Colonic mucosa (tissue), 4 donors: ENCODE measurements at regions not wholly inside any gene's neighbourhood (a gene's known extent, or its start where the extent isn't known, plus 50 kb on each side); places are given as distances from the start of the nearest gene placed in this dataset.

ENCODE experiments used
- DNase-seq: peaks from one replicate; pipeline ENCODE4 v3.0.0-alpha.2; 2020
- H3K27ac ChIP-seq: fragments of 200-600 bp; one replicate; pipeline ENCODE4 v1.8.0; 2021
- H3K27me3 ChIP-seq: fragments of 200-600 bp; one replicate; pipeline ENCODE4 v1.8.0; 2021
- H3K36me3 ChIP-seq: fragments of 200-600 bp; one replicate; pipeline ENCODE4 v1.8.0; 2021
- H3K4me1 ChIP-seq: fragments of 200-600 bp; one replicate; pipeline ENCODE4 v1.8.0; 2021; ENCODE audit warnings: mild to moderate bottlenecking
- H3K4me3 ChIP-seq: fragments of 200-600 bp; one replicate; pipeline ENCODE4 v1.8.0; 2021
- H3K9ac ChIP-seq, 2 donors: one replicate each; pipeline ENCODE4 v1.7.0; 2013; ENCODE audit warnings: control low read depth in 2 of 2, low read depth in 2 of 2, low read length in 2 of 2
- H3K9me3 ChIP-seq: fragments of 200-600 bp; one replicate; pipeline ENCODE4 v1.8.0; 2021
- CTCF ChIP-seq: fragments of 200-600 bp; IDR thresholded peaks from one replicate; pipeline ENCODE4 v1.8.0; 2022; ENCODE audit warnings: antibody characterized with exemption, mild to moderate bottlenecking
- intact Hi-C: fragments of 100-400 bp; cut with DNase I; formaldehyde crosslinking; loops from one replicate; pipeline ENCODE4 v1.14.1; 2022
- donor health status: healthy.
- donor health status: DM: no; HTN: no; CAD: no.
- donor health status: DM: no; HTN: no; CAD: no.

- Histone ChIP-seq H3K4me1 (no peaks in the 10 kb centered on the region), H3K27ac (no peak overlapping the region), H3K9me3 (no peaks in the 10 kb centered on the region), H3K4me3 (no peak overlapping the region), H3K9ac (no peak overlapping the region), H3K27me3 (no peaks in the 10 kb centered on the region), H3K36me3 (no peaks in the 10 kb centered on the region)
- TF ChIP-seq CTCF, result no peak
- DNase-seq, result no peak
- intact Hi-C loops, result no loop called here
These were observed 116.9 kb upstream of the C3orf80 start for GRCh38 chr3:160108362-160108761.

- DNase-seq, result no peak
- Histone ChIP-seq H3K27me3 (no peaks in the 10 kb centered on the region), H3K4me3 (no peak overlapping the region), H3K36me3 (no peaks in the 10 kb centered on the region), H3K9ac (no peak overlapping the region), H3K4me1 (no peaks in the 10 kb centered on the region), H3K9me3 (no peaks in the 10 kb centered on the region), H3K27ac (no peak overlapping the region)
- intact Hi-C loops, result no loop called here
- TF ChIP-seq CTCF, result no peak
These were observed 112.7 kb upstream of the C3orf80 start for GRCh38 chr3:160112481-160112880.

DNA sequence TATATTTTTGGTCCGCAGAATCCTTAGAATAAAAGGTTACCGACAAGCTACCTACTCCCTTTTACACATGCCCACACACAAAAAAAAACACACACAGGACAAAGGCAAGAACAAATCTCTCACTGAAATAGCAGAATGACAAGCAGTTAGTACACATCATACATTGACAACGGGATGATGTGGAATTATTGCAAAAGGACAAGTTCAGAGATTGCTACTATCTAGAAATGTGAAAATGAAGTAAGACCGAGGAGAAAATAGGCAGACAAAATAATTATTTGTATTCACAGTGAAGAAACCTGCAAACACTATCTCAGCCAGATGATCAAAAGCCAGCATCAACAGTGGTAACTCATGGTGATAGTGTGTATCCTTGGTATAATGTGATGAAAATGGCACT, 112.2 kb upstream of the C3orf80 start:
- intact Hi-C loops, result no loop called here
- no peak for DNase-seq

GRCh38 chr3:160114355-160114995, 110.7 kb upstream of the C3orf80 start:
- H3K27me3 ChIP-seq, result no peaks in the 10 kb centered on the region
- H3K9me3 ChIP-seq, result no peaks in the 10 kb centered on the region
- TF ChIP-seq CTCF, result no peak
- H3K4me3 ChIP-seq, result no peak overlapping the region
- no peaks in the 10 kb centered on the region for H3K36me3 ChIP-seq
- H3K9ac ChIP-seq, result no peak overlapping the region
- H3K4me1 ChIP-seq, result no peaks in the 10 kb centered on the region
- intact Hi-C loops, result no loop called here
- no peak overlapping the region for H3K27ac ChIP-seq
- DNase-seq, result no peak

More for the DNA sequence above, 112.2 kb upstream of the C3orf80 start:
- Histone ChIP-seq H3K4me3 (no peak overlapping the region), H3K27ac (no peak overlapping the region), H3K27me3 (no peaks in the 10 kb centered on the region), H3K9me3 (no peaks in the 10 kb centered on the region), H3K9ac (no peak overlapping the region), H3K36me3 (no peaks in the 10 kb centered on the region), H3K4me1 (no peaks in the 10 kb centered on the region)
- no peak for TF ChIP-seq CTCF

DNA sequence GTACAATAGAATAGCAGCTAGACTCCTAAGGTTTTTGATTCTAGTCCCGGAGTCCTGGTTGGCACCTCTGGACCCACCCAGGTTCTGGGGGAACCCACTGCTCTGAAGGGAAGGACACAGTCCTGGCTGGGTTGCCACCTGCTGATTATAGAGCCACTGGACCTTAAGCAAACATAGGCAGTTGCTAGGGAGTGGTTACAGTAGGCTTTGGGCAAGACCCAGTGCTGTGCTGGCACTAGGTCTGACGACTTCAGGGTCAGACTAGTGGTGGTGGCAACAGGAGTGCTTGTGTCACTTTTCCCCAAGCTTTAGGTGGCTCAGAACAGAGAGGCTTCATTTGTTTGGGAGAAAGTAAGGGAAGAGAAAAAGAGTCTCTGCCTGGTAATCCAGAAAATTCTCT, 109.8 kb upstream of the C3orf80 start:
- Histone ChIP-seq H3K9ac (no peak overlapping the region), H3K27ac (no peak overlapping the region), H3K27me3 (no peaks in the 10 kb centered on the region), H3K4me1 (no peaks in the 10 kb centered on the region), H3K9me3 (no peaks in the 10 kb centered on the region), H3K4me3 (no peak overlapping the region), H3K36me3 (no peaks in the 10 kb centered on the region)
- no peak for DNase-seq
- intact Hi-C loops, result no loop called here
- no peak for TF ChIP-seq CTCF
